ENCODE measurements at regions not wholly inside any gene's neighbourhood (a gene's known extent, or its start where the extent isn't known, plus 50 kb on each side); places are given as distances from the start of the nearest gene placed in this dataset.
"Not testable (repeated sequence)": the region's sequence is repeated elsewhere in the genome, so short reads cannot be mapped to it uniquely, and the experiment has no call there.

DNA sequence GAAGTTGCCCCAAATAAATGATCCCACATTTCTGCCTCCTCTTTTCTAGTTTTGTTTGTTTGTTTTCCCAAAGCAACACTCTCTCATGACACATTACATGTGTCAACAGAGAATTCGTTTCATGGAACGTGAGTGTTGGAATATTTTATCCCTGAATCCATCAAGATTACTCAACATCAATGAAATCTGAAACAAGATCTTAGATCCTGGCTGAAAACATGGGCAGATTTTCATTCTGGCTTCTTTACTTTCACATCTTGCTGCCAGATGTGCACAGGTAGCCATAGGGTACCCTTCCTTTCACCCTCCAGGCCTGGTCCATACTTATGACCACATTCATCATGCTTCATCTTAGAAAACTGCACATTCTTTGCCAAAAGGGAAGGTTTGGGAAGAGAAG, 347.0 kb downstream of the DOK5 start:
- TF ChIP-seq, protein P1, sequence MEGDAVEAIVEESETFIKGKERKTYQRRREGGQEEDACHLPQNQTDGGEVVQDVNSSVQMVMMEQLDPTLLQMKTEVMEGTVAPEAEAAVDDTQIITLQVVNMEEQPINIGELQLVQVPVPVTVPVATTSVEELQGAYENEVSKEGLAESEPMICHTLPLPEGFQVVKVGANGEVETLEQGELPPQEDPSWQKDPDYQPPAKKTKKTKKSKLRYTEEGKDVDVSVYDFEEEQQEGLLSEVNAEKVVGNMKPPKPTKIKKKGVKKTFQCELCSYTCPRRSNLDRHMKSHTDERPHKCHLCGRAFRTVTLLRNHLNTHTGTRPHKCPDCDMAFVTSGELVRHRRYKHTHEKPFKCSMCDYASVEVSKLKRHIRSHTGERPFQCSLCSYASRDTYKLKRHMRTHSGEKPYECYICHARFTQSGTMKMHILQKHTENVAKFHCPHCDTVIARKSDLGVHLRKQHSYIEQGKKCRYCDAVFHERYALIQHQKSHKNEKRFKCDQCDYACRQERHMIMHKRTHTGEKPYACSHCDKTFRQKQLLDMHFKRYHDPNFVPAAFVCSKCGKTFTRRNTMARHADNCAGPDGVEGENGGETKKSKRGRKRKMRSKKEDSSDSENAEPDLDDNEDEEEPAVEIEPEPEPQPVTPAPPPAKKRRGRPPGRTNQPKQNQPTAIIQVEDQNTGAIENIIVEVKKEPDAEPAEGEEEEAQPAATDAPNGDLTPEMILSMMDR (IDR thresholded peaks at IDR 0.05; ENCODE audit: borderline replicate concordance, insufficient read depth, low read depth, low read length) = no peak
- H3K4me3 ChIP-seq (ENCODE audit: low read depth, low read length) = no peak overlapping the region

DNA sequence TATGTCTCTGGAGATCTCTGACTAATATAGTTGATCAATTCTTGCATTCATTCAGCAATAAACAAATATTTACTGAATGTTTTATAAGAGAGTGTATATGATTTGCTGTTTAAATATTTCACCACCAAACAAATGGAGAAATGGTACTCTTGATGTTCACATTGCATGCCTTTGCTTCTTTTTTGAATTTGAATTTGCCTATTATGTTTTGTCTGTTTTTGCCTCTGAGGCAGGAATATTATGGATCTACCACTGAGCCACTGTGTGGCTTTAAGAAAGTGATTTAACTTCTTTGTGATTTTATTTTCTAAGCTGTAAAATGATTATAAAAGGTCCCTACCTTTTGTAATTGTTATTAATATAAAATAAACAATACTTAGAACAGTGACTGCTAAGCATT, 345.0 kb downstream of the DOK5 start:
- no peak overlapping the region for H3K4me3 ChIP-seq (ENCODE audit: low read depth, low read length)
- TF ChIP-seq, protein P1 (IDR thresholded peaks at IDR 0.05; ENCODE audit: borderline replicate concordance, insufficient read depth, low read depth, low read length) = no peak

DNA sequence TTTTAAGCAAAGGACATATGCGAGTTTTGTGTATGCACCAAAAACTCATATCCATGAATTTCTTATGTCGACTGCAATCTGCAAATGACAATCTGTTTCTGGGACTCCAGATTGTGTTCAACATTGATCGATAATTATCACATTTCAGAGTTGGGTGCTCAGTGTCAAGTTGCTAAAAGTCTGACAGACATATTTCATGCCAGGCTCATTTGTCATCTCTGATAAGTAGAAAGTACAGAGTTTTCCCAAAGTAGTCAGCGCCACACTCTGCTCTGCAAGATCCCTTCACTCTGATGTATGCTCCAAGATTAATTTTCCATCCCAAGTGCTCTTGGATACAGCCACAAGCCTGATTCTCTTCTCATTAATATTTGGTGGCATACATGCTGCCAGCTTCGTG, 331.1 kb downstream of the DOK5 start:
- TF ChIP-seq, protein P1 (IDR thresholded peaks at IDR 0.05; ENCODE audit: borderline replicate concordance, insufficient read depth, low read depth, low read length) = no peak
- no peak overlapping the region for H3K4me3 ChIP-seq (ENCODE audit: low read depth, low read length)

DNA sequence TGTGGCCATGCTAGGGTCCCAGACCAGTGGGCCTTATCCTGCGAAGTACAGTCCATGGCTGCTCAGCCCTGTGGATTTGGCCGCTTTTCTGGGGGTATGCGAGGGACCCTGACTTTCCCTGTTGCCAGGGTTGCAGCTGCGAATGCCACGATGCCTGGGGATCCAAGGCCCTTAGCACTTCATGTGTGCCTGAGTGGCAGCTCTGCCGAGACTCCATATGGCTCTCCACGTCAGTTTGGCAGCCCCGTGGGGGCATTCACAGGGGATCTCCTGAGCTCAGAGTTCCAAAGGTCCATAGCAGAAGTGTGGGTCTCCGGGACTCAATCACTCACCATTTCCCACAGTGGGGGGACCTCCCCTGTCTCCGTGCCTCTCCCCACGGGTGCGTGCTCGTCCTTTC, 319.5 kb downstream of the DOK5 start:
- TF ChIP-seq, protein P1 (IDR thresholded peaks at IDR 0.05; ENCODE audit: borderline replicate concordance, insufficient read depth, low read depth, low read length) = no peak
- no peak overlapping the region for H3K4me3 ChIP-seq (ENCODE audit: low read depth, low read length)

DNA sequence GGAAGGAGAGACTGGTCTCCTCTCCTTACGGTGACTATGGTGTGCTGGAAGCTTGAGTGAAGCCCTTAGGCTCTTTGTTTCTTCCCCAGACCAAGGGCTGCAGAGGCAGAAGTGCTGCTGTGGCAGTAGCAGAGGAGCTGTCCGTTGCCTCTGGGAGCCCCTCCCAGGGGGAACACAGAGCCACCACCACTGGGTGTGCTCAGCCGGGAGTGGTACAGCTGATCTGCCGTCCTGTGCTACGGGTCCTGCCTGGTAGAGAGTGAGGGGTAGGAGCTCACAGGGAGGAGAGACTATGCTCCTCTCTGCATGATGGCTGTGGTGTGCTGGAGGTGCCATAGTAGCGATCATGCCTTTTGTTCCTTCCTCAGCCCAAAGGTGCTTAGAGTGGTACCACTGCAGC, 318.7 kb downstream of the DOK5 start:
- H3K4me3 ChIP-seq (ENCODE audit: low read depth, low read length) = no peak overlapping the region
- TF ChIP-seq, protein P1 (IDR thresholded peaks at IDR 0.05; ENCODE audit: borderline replicate concordance, insufficient read depth, low read depth, low read length) = no peak

DNA sequence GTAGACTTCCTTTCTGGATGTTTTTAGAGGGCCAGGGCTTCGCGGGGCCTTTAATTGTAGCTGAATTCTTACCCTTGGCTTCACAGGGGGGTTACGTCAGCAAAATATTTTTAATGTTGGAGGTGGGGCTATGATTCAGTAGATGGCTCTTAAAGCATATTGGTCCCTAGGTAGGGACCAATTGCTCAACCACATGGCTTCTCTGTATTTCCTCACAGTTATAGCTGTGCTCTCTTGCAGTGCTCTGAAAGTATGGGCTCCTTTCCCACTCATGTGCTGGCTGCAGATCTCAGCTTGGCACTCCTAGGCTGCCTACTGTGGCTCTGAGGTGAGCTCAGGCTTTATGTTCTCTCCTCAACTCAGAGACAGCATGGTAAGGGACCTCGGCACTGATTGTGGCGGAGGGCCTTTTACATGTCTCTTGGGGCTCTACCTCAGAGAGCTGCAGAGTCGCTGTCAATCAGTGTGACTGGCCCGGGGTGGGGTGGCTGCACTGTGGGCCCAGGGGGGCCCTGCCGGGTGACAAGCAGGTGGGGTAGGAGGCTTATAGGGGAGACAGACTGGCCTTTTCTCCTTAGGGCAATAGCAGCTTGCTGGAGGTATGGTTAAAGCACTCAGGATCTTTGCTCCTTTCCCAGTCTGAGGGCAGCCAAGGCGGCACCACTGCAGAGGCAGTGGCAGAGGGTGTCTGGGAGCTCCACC, 318.0 kb downstream of the DOK5 start:
- H3K4me3 ChIP-seq (ENCODE audit: low read depth, low read length) = no peak overlapping the region
- TF ChIP-seq, protein P1 (IDR thresholded peaks at IDR 0.05; ENCODE audit: borderline replicate concordance, insufficient read depth, low read depth, low read length) = no peak

DNA sequence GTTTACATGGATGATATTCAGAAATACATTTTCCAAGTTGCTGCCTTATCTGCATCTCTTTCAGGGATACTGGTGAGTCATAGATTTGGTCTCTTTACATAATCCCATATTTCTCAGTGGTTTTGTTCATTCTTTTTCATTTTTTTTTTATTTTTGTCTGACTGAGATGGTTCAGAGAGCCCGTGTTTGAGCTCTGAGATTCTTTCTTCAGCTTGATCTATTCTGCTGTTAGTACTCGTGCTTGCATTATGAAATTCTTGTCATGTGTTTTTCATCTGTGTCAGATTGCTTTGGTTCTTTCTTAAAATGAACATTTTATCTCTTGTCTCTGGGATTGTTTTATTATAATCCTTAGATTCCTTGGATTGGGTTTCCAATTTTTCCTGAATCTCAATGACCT, 317.3 kb downstream of the DOK5 start:
- no peak overlapping the region for H3K4me3 ChIP-seq (ENCODE audit: low read depth, low read length)
- TF ChIP-seq, protein P1 (IDR thresholded peaks at IDR 0.05; ENCODE audit: borderline replicate concordance, insufficient read depth, low read depth, low read length) = no peak

DNA sequence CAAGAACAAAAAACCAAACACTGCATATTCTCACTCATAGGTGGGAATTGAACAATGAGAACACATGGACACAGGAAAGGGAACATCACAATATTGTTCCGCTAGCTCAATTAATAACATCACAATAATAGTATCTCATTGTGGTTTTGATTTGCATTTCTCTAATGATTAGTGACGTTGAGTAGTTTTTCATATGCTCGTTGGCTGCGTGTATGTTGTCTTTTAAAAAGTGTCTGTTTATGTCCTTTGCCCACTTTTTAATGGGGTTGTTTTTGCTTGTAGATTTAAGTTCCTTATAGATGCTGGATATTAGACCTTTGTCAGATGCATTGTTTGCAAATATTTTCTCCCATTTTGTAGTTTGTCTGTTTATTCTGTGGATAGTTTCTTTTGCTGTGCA, 312.9 kb downstream of the DOK5 start:
- not testable (repeated sequence) for H3K4me3 ChIP-seq (ENCODE audit: low read depth, low read length)

DNA sequence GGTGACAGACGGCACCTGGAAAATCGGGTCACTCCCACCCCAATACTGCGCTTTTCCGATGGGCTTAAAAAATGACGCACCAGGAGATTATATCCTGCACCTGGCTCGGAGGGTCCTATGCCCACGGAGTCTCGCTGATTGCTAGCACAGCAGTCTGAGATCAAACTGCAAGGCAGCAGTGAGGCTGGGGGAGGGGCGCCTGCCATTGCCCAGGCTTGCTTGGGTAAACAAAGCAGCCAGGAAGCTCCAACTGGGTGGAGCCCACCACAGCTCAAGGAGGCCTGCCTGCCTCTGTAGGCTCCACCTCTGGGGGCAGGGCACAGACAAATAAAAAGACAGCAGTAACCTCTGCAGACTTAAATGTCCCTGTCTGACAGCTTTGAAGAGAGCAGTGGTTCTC, 307.4 kb downstream of the DOK5 start:
- H3K4me3 ChIP-seq (ENCODE audit: low read depth, low read length) = not testable (repeated sequence)
